PC-9 (cell line): ENCODE measurements at regions not wholly inside any gene's neighbourhood (a gene's known extent, or its start where the extent isn't known, plus 50 kb on each side); places are given as distances from the start of the nearest gene placed in this dataset.

ENCODE experiments used
- BruUV-seq: library from RNA; stranded (reverse); fragments of 400-500 nt; replicated peaks from 2 replicates; lab custom pipeline; 2021; lab: Mats Ljungman, UMichigan
- CTCF ChIA-PET: fragments of 300-600 bp; sonication (Branson Sonifier 250); formaldehyde crosslinking; loops from one replicate; lab custom pipeline; 2022; ENCODE audit warnings: antibody characterized with exemption; lab: Charles Lee
- POLR2A ChIA-PET: fragments of 300-600 bp; sonication (Branson Sonifier 250); formaldehyde crosslinking; loops from one replicate; lab custom pipeline; 2022; ENCODE audit warnings: antibody characterized with exemption; ENCODE audit not compliant: unreplicated experiment; lab: Charles Lee
- DNase-seq, 2 experiments: peaks; one replicate each; pipeline versions ENCODE4 v3.0.0 to v3.0.0-alpha.2; 2015 to 2022; ENCODE audit warnings: mixed read lengths in 1 of 2
- H2AFZ ChIP-seq: fragments of 200-600 bp; sonication (generic); 2 replicates; pipeline ENCODE4 v1.8.1; 2017; ENCODE audit warnings: antibody characterized with exemption
- H3F3A ChIP-seq: fragments of 200-600 bp; sonication (generic); 2 replicates; pipeline ENCODE4 v1.8.1; 2017; ENCODE audit warnings: antibody characterized with exemption, mild to moderate bottlenecking, low read depth; ENCODE audit not compliant: insufficient read depth
- H3K27ac ChIP-seq: fragments of 200-600 bp; sonication (generic); 2 replicates; pipeline ENCODE4 v1.6.1; 2016; ENCODE audit warnings: mixed run types
- H3K27me3 ChIP-seq: fragments of 200-600 bp; sonication (generic); 2 replicates; pipeline ENCODE4 v1.6.1; 2016; ENCODE audit warnings: low read depth, mixed run types; ENCODE audit not compliant: insufficient read depth
- H3K36me3 ChIP-seq: fragments of 200-600 bp; sonication (generic); 2 replicates; pipeline ENCODE4 v1.6.1; 2016; ENCODE audit warnings: low read depth, mixed run types
- H3K4me1 ChIP-seq: fragments of 200-600 bp; sonication (generic); replicated peaks from 2 replicates; pipeline ENCODE4 v1.6.1; 2016; ENCODE audit warnings: mixed run types; ENCODE audit not compliant: insufficient read depth
- H3K4me2 ChIP-seq: fragments of 200-600 bp; sonication (generic); 2 replicates; pipeline ENCODE4 v1.6.1; 2017; ENCODE audit warnings: mixed run types
- H3K4me3 ChIP-seq: fragments of 200-600 bp; sonication (generic); 2 replicates; pipeline ENCODE4 v1.6.1; 2016; ENCODE audit warnings: mixed run types
- H3K79me2 ChIP-seq: fragments of 200-600 bp; sonication (generic); 2 replicates; pipeline ENCODE4 v1.6.1; 2017; ENCODE audit warnings: low read depth, mixed run types
- H3K9me2 ChIP-seq: fragments of 200-600 bp; sonication (generic); 2 replicates; pipeline ENCODE4 v1.8.1; 2017; ENCODE audit warnings: mild to moderate bottlenecking; ENCODE audit not compliant: insufficient read depth
- H3K9me3 ChIP-seq: fragments of 200-600 bp; sonication (generic); 2 replicates; pipeline ENCODE4 v1.8.1; 2016; ENCODE audit warnings: low read depth; ENCODE audit not compliant: insufficient read depth
- H4K20me1 ChIP-seq: fragments of 200-600 bp; sonication (generic); 2 replicates; pipeline ENCODE4 v1.8.1; 2017; ENCODE audit not compliant: insufficient read depth
- EZH2 ChIP-seq: fragments of 200-600 bp; sonication (generic); IDR thresholded peaks from 2 replicates; pipeline ENCODE4 v1.8.0; 2017; ENCODE audit warnings: antibody characterized with exemption, low read depth
- intact Hi-C: fragments of 100-400 bp; cut with micrococcal nuclease; formaldehyde crosslinking; loops from one replicate; pipeline ENCODE4 v1.10.0; 2022; ENCODE audit not compliant: unreplicated experiment
- TF ChIP-seq, protein P1 (sequence below): fragments of 200-600 bp; sonication (generic); conservative IDR thresholded peaks from 2 replicates; pipeline ENCODE4 v1.6.1; 2017; ENCODE audit warnings: mixed run types, antibody characterized with exemption, mild to moderate bottlenecking, moderate library complexity

- ChIA-PET POLR2A (no interaction called here), CTCF (no interaction called here)
- H2AFZ ChIP-seq, result no peak overlapping the region
- H3K4me2 ChIP-seq, result no peak overlapping the region
- TF ChIP-seq EZH2, result no peak
- TF ChIP-seq, protein P1, sequence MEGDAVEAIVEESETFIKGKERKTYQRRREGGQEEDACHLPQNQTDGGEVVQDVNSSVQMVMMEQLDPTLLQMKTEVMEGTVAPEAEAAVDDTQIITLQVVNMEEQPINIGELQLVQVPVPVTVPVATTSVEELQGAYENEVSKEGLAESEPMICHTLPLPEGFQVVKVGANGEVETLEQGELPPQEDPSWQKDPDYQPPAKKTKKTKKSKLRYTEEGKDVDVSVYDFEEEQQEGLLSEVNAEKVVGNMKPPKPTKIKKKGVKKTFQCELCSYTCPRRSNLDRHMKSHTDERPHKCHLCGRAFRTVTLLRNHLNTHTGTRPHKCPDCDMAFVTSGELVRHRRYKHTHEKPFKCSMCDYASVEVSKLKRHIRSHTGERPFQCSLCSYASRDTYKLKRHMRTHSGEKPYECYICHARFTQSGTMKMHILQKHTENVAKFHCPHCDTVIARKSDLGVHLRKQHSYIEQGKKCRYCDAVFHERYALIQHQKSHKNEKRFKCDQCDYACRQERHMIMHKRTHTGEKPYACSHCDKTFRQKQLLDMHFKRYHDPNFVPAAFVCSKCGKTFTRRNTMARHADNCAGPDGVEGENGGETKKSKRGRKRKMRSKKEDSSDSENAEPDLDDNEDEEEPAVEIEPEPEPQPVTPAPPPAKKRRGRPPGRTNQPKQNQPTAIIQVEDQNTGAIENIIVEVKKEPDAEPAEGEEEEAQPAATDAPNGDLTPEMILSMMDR, result no peak
- no peaks in the 10 kb centered on the region for H3K4me1 ChIP-seq
- no peak overlapping the region for H3K27ac ChIP-seq
- no peaks in the 10 kb centered on the region; the same call in 1 of the 2 replicates for H3K27me3 ChIP-seq
- H3K9me3 ChIP-seq, result no peaks in the 10 kb centered on the region
- no peaks in the 10 kb centered on the region for H3K79me2 ChIP-seq
- H3F3A ChIP-seq, result no peaks in the 10 kb centered on the region
- intact Hi-C loops, result no loop called here
- no TSS peak for BruUV-seq
- H3K4me3 ChIP-seq, result no peak overlapping the region
- no peaks in the 10 kb centered on the region for H4K20me1 ChIP-seq
- H3K36me3 ChIP-seq, result no peaks in the 10 kb centered on the region
- H3K9me2 ChIP-seq, result no peaks in the 10 kb centered on the region
- no peak for DNase-seq
Measured at GRCh38 chr4:182048871-182049270, 194.3 kb upstream of the TENM3 start.

DNA sequence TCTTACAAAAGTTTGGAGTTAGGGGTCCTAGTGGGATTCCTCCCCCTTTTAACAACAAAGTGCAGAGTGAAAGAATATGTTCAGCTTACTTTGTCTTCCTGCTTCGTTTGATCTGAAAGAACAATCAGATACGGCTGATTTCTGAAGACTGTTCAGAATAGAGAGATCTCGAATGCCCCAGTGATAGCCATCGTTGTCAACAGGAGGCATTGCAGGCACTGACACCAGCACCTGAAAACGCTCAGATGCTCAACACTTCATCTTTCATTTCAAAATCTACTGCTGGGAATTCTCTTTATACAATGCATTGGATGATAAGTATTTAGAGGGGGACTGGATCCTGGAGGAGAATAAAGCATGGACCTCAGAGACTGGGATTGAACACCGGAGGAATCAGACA, 186.3 kb upstream of the TENM3 start:
- Histone ChIP-seq H4K20me1 (no peaks in the 10 kb centered on the region), H3K4me3 (no peak overlapping the region), H3K4me1 (no peaks in the 10 kb centered on the region), H3F3A (no peaks in the 10 kb centered on the region), H3K4me2 (no peak overlapping the region), H3K27ac (no peak overlapping the region), H3K27me3 (no peaks in the 10 kb centered on the region; the same call in 1 of the 2 replicates), H2AFZ (no peak overlapping the region), H3K36me3 (no peaks in the 10 kb centered on the region), H3K9me3 (no peaks in the 10 kb centered on the region), H3K9me2 (no peaks in the 10 kb centered on the region), H3K79me2 (no peaks in the 10 kb centered on the region)
- no peak for DNase-seq
- POLR2A ChIA-PET, result no interaction called here
- CTCF ChIA-PET, result no interaction called here
- no TSS peak for BruUV-seq
- intact Hi-C loops, result no loop called here
- no peak for TF ChIP-seq EZH2
- TF ChIP-seq, protein P1, result no peak

GRCh38 chr4:182062458-182062857, 180.7 kb upstream of the TENM3 start:
- no peak overlapping the region for H2AFZ ChIP-seq
- H3K4me2 ChIP-seq, result no peak overlapping the region
- H3K27ac ChIP-seq, result no peak overlapping the region

More at GRCh38 chr4:182062458-182062857, 180.7 kb upstream of the TENM3 start:
- H4K20me1 ChIP-seq, result no peaks in the 10 kb centered on the region
- no TSS peak for BruUV-seq
- POLR2A ChIA-PET, result no interaction called here
- 0 out of 2 replicates have a peak, but pooled peaks cover 11% of the 10 kb centered on the region for H3K27me3 ChIP-seq
- no peaks in the 10 kb centered on the region for H3K9me3 ChIP-seq
- no peaks in the 10 kb centered on the region for H3K79me2 ChIP-seq
- H3K4me3 ChIP-seq, result no peak overlapping the region
- intact Hi-C loops, result no loop called here
- TF ChIP-seq, protein P1, result no peak
- no peak for TF ChIP-seq EZH2
- H3F3A ChIP-seq, result no peaks in the 10 kb centered on the region
- no peak for DNase-seq
- H3K9me2 ChIP-seq, result no peaks in the 10 kb centered on the region
- H3K36me3 ChIP-seq, result no peaks in the 10 kb centered on the region
- CTCF ChIA-PET, result no interaction called here
- no peaks in the 10 kb centered on the region for H3K4me1 ChIP-seq
